Endothelial cell of umbilical vein (primary cell): ENCODE measurements at regions not wholly inside any gene's neighbourhood (a gene's known extent, or its start where the extent isn't known, plus 50 kb on each side); places are given as distances from the start of the nearest gene placed in this dataset.

Experiments
- POLR2A ChIP-seq: IDR thresholded peaks from 2 replicates; pipeline ENCODE4 v1.6.1; 2012; ENCODE audit warnings: low read depth, mild to moderate bottlenecking, control low read depth, low read length
- POLR2AphosphoS5 ChIP-seq: IDR thresholded peaks from 2 replicates; pipeline ENCODE4 v1.6.1; 2012; ENCODE audit warnings: low read depth, mild to moderate bottlenecking, control low read depth, low read length, moderate library complexity; ENCODE audit not compliant: insufficient read depth
- TF ChIP-seq, protein P1 (sequence below), 2 donors: IDR thresholded peaks; 1 replicate in 1 of 2; 2 replicates in 1 of 2; pipeline ENCODE4 v1.5.1; 2011; ENCODE audit warnings: low read length in 2 of 2, mild to moderate bottlenecking in 2 of 2, moderate library complexity in 2 of 2, control low read depth in 1 of 2, inconsistent platforms in 1 of 2, low read depth in 1 of 2; ENCODE audit not compliant: insufficient read depth in 1 of 2; ENCODE audit errors: extremely low read depth in 1 of 2

DNA sequence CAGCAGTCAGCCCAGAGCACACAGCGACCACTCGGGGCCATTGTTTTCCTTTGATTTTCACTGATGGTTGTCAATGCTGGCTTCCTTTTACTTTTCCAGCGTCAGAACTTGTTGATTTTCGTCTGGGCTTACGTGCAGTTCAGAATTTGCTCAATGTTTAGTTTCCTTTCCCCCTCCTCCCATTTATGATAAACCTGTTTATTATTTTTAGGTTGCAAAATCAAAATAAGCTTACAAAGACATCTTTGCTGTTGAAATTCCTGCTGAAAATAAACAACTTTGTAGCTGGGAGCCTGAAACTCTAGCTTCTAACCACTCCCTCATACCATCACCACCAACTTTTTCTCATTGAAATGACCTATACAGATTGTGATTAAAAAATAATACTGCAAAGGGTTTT lies 83.1 kb upstream of the LYZL1 start:
- TF ChIP-seq, protein P1, sequence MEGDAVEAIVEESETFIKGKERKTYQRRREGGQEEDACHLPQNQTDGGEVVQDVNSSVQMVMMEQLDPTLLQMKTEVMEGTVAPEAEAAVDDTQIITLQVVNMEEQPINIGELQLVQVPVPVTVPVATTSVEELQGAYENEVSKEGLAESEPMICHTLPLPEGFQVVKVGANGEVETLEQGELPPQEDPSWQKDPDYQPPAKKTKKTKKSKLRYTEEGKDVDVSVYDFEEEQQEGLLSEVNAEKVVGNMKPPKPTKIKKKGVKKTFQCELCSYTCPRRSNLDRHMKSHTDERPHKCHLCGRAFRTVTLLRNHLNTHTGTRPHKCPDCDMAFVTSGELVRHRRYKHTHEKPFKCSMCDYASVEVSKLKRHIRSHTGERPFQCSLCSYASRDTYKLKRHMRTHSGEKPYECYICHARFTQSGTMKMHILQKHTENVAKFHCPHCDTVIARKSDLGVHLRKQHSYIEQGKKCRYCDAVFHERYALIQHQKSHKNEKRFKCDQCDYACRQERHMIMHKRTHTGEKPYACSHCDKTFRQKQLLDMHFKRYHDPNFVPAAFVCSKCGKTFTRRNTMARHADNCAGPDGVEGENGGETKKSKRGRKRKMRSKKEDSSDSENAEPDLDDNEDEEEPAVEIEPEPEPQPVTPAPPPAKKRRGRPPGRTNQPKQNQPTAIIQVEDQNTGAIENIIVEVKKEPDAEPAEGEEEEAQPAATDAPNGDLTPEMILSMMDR (IDR thresholded peaks at IDR 0.05; ENCODE audit: extremely low read depth in 1 of 2, insufficient read depth in 1 of 2, low read depth in 1 of 2, low read length in 2 of 2): no peak
- no peak for TF ChIP-seq POLR2A
- no peak for TF ChIP-seq POLR2AphosphoS5
